ENCODE measurements at regions not wholly inside any gene's neighbourhood (a gene's known extent, or its start where the extent isn't known, plus 50 kb on each side); places are given as distances from the start of the nearest gene placed in this dataset.

DNA sequence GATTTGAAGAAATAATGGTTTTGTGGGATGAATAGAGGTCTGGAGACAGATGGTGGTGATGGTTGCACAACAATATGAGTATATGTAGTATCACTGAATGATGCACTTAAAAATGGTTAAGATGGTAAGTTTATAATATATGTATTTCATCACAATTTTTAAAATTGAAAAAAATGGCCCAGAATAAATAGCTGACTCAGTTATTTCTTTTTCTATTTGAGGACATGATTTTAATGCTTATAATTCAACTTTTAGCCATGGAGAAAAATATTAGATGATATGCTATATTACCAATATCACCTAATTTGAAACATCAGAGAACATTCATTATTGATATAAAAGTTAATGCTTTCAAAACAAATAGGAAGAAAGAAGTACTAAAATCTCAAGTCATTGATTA lies 339.8 kb upstream of the LINC00305 start:
- H3K27me3 ChIP-seq (ENCODE audit: control insufficient read depth, insufficient read depth, low read length) = no peaks in the 10 kb centered on the region
- no peaks in the 10 kb centered on the region for H3K79me2 ChIP-seq
- H3K9me3 ChIP-seq (ENCODE audit: control insufficient read depth, low read length) = no peaks in the 10 kb centered on the region
- no peak overlapping the region for H3K4me3 ChIP-seq (ENCODE audit: low read depth, low read length)
- no peak overlapping the region for H3K9ac ChIP-seq
- no peak overlapping the region for H3K27ac ChIP-seq
- H3K4me1 ChIP-seq = no peaks in the 10 kb centered on the region
- no peaks in the 10 kb centered on the region for H3K36me3 ChIP-seq (ENCODE audit: control insufficient read depth, insufficient read depth, low read length)
- no peak overlapping the region for H2AFZ ChIP-seq
- H3K4me2 ChIP-seq (ENCODE audit: low read length) = no peak overlapping the region
- TF ChIP-seq, protein P1, sequence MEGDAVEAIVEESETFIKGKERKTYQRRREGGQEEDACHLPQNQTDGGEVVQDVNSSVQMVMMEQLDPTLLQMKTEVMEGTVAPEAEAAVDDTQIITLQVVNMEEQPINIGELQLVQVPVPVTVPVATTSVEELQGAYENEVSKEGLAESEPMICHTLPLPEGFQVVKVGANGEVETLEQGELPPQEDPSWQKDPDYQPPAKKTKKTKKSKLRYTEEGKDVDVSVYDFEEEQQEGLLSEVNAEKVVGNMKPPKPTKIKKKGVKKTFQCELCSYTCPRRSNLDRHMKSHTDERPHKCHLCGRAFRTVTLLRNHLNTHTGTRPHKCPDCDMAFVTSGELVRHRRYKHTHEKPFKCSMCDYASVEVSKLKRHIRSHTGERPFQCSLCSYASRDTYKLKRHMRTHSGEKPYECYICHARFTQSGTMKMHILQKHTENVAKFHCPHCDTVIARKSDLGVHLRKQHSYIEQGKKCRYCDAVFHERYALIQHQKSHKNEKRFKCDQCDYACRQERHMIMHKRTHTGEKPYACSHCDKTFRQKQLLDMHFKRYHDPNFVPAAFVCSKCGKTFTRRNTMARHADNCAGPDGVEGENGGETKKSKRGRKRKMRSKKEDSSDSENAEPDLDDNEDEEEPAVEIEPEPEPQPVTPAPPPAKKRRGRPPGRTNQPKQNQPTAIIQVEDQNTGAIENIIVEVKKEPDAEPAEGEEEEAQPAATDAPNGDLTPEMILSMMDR (IDR thresholded peaks at IDR 0.05) = no peak

DNA sequence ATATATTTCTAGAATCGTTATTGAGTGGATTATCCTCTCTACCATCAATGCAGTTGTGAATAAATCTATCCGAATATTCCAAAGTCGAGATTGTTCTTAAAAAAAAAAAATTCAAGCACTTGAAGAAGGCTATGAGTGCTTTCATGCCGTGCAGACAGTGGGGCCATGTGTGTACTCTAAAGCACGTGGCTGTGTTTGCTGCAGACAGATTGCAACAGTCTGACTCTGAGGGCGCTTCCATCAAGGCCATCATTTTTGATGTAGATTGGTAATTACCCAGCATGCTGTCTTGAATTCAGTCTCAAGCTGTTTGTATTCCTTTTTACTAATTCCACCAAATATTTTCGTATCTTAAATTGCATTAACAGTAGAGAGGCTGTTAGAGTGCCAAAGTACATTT lies 325.9 kb upstream of the LINC00305 start:
- H3K4me3 ChIP-seq (ENCODE audit: low read depth, low read length) = no peak overlapping the region

GRCh38 chr18:64474255-64474654 lies 325.4 kb upstream of the LINC00305 start:
- Histone ChIP-seq H3K79me2 (no peaks in the 10 kb centered on the region), H2AFZ (no peak overlapping the region), H3K9me3 (ENCODE audit: control insufficient read depth, low read length) (no peaks in the 10 kb centered on the region), H3K36me3 (ENCODE audit: control insufficient read depth, insufficient read depth, low read length) (no peaks in the 10 kb centered on the region), H3K9ac (no peak overlapping the region), H3K27me3 (ENCODE audit: control insufficient read depth, insufficient read depth, low read length) (no peaks in the 10 kb centered on the region), H3K4me3 (ENCODE audit: low read depth, low read length) (no peak overlapping the region), H3K4me2 (ENCODE audit: low read length) (no peak overlapping the region), H3K27ac (no peak overlapping the region), H3K4me1 (no peaks in the 10 kb centered on the region)
- TF ChIP-seq, protein P1 (IDR thresholded peaks at IDR 0.05) = no peak

More for the DNA sequence above, 325.9 kb upstream of the LINC00305 start:
- no peak overlapping the region for H3K4me2 ChIP-seq (ENCODE audit: low read length)
- TF ChIP-seq, protein P1 (IDR thresholded peaks at IDR 0.05) = no peak
- no peak overlapping the region for H3K9ac ChIP-seq
- H3K4me1 ChIP-seq = no peaks in the 10 kb centered on the region
- H3K79me2 ChIP-seq = no peaks in the 10 kb centered on the region
- no peaks in the 10 kb centered on the region for H3K27me3 ChIP-seq (ENCODE audit: control insufficient read depth, insufficient read depth, low read length)
- no peak overlapping the region for H2AFZ ChIP-seq
- no peaks in the 10 kb centered on the region for H3K36me3 ChIP-seq (ENCODE audit: control insufficient read depth, insufficient read depth, low read length)
- H3K9me3 ChIP-seq (ENCODE audit: control insufficient read depth, low read length) = no peaks in the 10 kb centered on the region
- no peak overlapping the region for H3K27ac ChIP-seq

DNA sequence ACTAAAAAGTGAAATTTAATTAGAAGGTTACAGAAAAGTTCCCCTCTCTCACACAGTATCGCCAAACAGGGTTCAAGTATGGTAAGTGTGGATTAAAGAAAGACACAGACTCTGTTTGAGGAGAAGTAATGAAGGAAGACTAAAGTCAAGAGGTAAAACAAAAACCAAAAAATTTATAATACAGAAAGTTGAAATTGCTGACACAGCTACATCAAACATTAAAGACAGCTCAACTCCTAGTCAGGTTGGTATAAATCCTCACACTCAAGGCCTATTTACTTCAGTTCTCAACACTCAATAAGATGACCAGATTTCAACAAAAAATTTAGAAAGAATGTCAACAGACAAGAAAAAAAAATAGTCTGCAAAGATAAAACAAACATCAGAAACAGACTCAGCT lies 300.5 kb upstream of the LINC00305 start:
- no peaks in the 10 kb centered on the region for H3K9me3 ChIP-seq (ENCODE audit: control insufficient read depth, low read length)
- H3K9ac ChIP-seq = no peak overlapping the region
- TF ChIP-seq, protein P1 (IDR thresholded peaks at IDR 0.05) = no peak
- no peaks in the 10 kb centered on the region for H3K4me1 ChIP-seq
- no peaks in the 10 kb centered on the region for H3K27me3 ChIP-seq (ENCODE audit: control insufficient read depth, insufficient read depth, low read length)
- H2AFZ ChIP-seq = no peak overlapping the region
- H3K4me2 ChIP-seq (ENCODE audit: low read length) = no peak overlapping the region
- no peak overlapping the region for H3K27ac ChIP-seq
- H3K4me3 ChIP-seq (ENCODE audit: low read depth, low read length) = no peak overlapping the region
- H3K79me2 ChIP-seq = no peaks in the 10 kb centered on the region
- H3K36me3 ChIP-seq (ENCODE audit: control insufficient read depth, insufficient read depth, low read length) = no peaks in the 10 kb centered on the region

- Histone ChIP-seq H3K36me3 (ENCODE audit: control insufficient read depth, insufficient read depth, low read length) (no peaks in the 10 kb centered on the region), H3K27me3 (ENCODE audit: control insufficient read depth, insufficient read depth, low read length) (no peaks in the 10 kb centered on the region), H3K9me3 (ENCODE audit: control insufficient read depth, low read length) (no peaks in the 10 kb centered on the region), H3K4me2 (ENCODE audit: low read length) (no peak overlapping the region), H2AFZ (no peak overlapping the region), H3K4me3 (ENCODE audit: low read depth, low read length) (no peak overlapping the region), H3K27ac (no peak overlapping the region), H3K9ac (no peak overlapping the region), H3K79me2 (no peaks in the 10 kb centered on the region), H3K4me1 (no peaks in the 10 kb centered on the region)
- TF ChIP-seq, protein P1 (IDR thresholded peaks at IDR 0.05) = no peak
These were observed 295.9 kb upstream of the LINC00305 start for GRCh38 chr18:64444819-64445218.
